H1 (cell line): ENCODE measurements at regions not wholly inside any gene's neighbourhood (a gene's known extent, or its start where the extent isn't known, plus 50 kb on each side); places are given as distances from the start of the nearest gene placed in this dataset.

Experiments
- CTCF ChIA-PET: fragments of 300-600 bp; sonication (Branson Sonifier 250); formaldehyde crosslinking; loops from one replicate; lab custom pipeline; 2021; ENCODE audit not compliant: partially characterized antibody; lab: Charles Lee
- POLR2A ChIA-PET: fragments of 300-600 bp; sonication (Branson Sonifier 250); formaldehyde crosslinking; loops from one replicate; lab custom pipeline; 2021; ENCODE audit warnings: inconsistent platforms; ENCODE audit not compliant: partially characterized antibody; lab: Charles Lee
- DNase-seq, 2 experiments: peaks; one replicate each; pipeline versions ENCODE4 v3.0.0 to v3.0.0-alpha.2; 2010 to 2022; ENCODE audit warnings: low spot score in 2 of 2, low read depth in 1 of 2, mixed read lengths in 1 of 2
- FAIRE-seq: peaks from 2 replicates; lab custom pipeline; 2011; peaks lifted over from hg19 to GRCh38; lab: Jason Lieb, UNC
- H2AFZ ChIP-seq: 2 replicates; pipeline ENCODE4 v1.8.1; 2012; ENCODE audit warnings: low read length, inconsistent platforms
- H2AK5ac ChIP-seq: 2 replicates; pipeline ENCODE4 v1.6.1; 2013; ENCODE audit warnings: low read depth, low read length
- H2BK120ac ChIP-seq: replicated peaks from 2 replicates; pipeline ENCODE3; 2013; ENCODE audit warnings: low read depth, low read length, inconsistent platforms
- H2BK12ac ChIP-seq: 2 replicates; pipeline ENCODE4 v1.6.1; 2013; ENCODE audit warnings: low read depth, low read length
- H2BK15ac ChIP-seq: 2 replicates; pipeline ENCODE4 v1.6.1; 2013; ENCODE audit warnings: low read length
- H2BK20ac ChIP-seq: 2 replicates; pipeline ENCODE4 v1.6.1; 2013; ENCODE audit warnings: low read length
- H2BK5ac ChIP-seq: 2 replicates; pipeline ENCODE4 v1.6.1; 2013; ENCODE audit warnings: low read depth, low read length
- H3K14ac ChIP-seq: 2 replicates; pipeline ENCODE4 v1.6.1; 2013; ENCODE audit warnings: inconsistent platforms; ENCODE audit not compliant: insufficient read length
- H3K18ac ChIP-seq: 2 replicates; pipeline ENCODE4 v1.6.1; 2013; ENCODE audit warnings: low read length; ENCODE audit errors: extremely low read depth
- H3K23ac ChIP-seq: 2 replicates; pipeline ENCODE4 v1.6.1; 2013; ENCODE audit warnings: inconsistent platforms; ENCODE audit not compliant: insufficient read length
- H3K23me2 ChIP-seq: 2 replicates; pipeline ENCODE4 v1.6.1; 2013; ENCODE audit warnings: low read depth, low read length
- H3K27ac ChIP-seq: 2 replicates; pipeline ENCODE4 v1.6.1; 2011; ENCODE audit warnings: low read depth, low read length, inconsistent platforms
- H3K27me3 ChIP-seq, 4 experiments: replicated peaks in 1 of 4; 1 replicate in 1 of 4; 2 replicates in 3 of 4; pipeline versions ENCODE4 v1.6.1 to v1.8.1; 2011 to 2013; ENCODE audit warnings: low read length in 3 of 4, mild to moderate bottlenecking in 3 of 4, inconsistent platforms in 2 of 4, mixed read lengths in 2 of 4, moderate library complexity in 1 of 4; ENCODE audit not compliant: control insufficient read depth in 3 of 4, insufficient read depth in 3 of 4; ENCODE audit errors: extremely low read depth in 1 of 4
- H3K36me3 ChIP-seq, 4 experiments: 2 replicates each; pipeline versions ENCODE4 v1.6.1 to v1.8.1; 2011 to 2013; ENCODE audit warnings: mild to moderate bottlenecking in 4 of 4, low read length in 3 of 4, moderate library complexity in 2 of 4, control low read depth in 1 of 4, inconsistent platforms in 1 of 4; ENCODE audit not compliant: insufficient read depth in 4 of 4, control insufficient read depth in 2 of 4
- H3K4ac ChIP-seq: replicated peaks from 2 replicates; pipeline ENCODE3; 2013; ENCODE audit warnings: low read length, low read depth, mixed read lengths, inconsistent platforms; ENCODE audit not compliant: insufficient read length
- H3K4me1 ChIP-seq, 4 experiments: replicated peaks in 1 of 4; 1 replicate in 1 of 4; 2 replicates in 3 of 4; pipeline versions ENCODE4 v1.6.1 to v1.8.1; 2011 to 2013; ENCODE audit warnings: low read length in 3 of 4, inconsistent platforms in 2 of 4, mixed read lengths in 1 of 4; ENCODE audit not compliant: insufficient read depth in 4 of 4, control insufficient read depth in 3 of 4
- H3K4me2 ChIP-seq, 2 experiments: 2 replicates each; pipeline versions ENCODE4 v1.6.1 to v1.8.1; 2011 to 2013; ENCODE audit warnings: low read depth in 2 of 2, low read length in 2 of 2, control low read depth in 1 of 2, inconsistent platforms in 1 of 2, mild to moderate bottlenecking in 1 of 2; ENCODE audit not compliant: insufficient read depth in 1 of 2
- H3K4me3 ChIP-seq, 4 experiments: fragments of 200-600, 300-600 bp in 1 of 4; sonication (generic), shearing (Covaris generic), sonication (Bioruptor Twin) in 1 of 4; 2 replicates each; pipeline versions ENCODE4 v1.5.1 to v1.8.1; 2011 to 2016; ENCODE audit warnings: low read length in 4 of 4, low read depth in 3 of 4, control low read depth in 2 of 4, inconsistent platforms in 2 of 4, mild to moderate bottlenecking in 2 of 4, mixed read lengths in 1 of 4, moderate library complexity in 1 of 4; ENCODE audit not compliant: insufficient read depth in 2 of 4; ENCODE audit errors: extremely low read depth in 1 of 4
- H3K56ac ChIP-seq: replicated peaks from 2 replicates; pipeline ENCODE3; 2013; ENCODE audit warnings: low read depth, mild to moderate bottlenecking, mixed read lengths, low read length, inconsistent platforms; ENCODE audit not compliant: insufficient read length
- H3K79me1 ChIP-seq: 2 replicates; pipeline ENCODE4 v1.6.1; 2013; ENCODE audit warnings: low read depth, low read length, control low read depth
- H3K79me2 ChIP-seq, 2 experiments: 2 replicates each; pipeline versions ENCODE4 v1.6.1 to v1.8.1; 2012 to 2013; ENCODE audit warnings: low read length in 2 of 2, mild to moderate bottlenecking in 2 of 2, inconsistent platforms in 1 of 2; ENCODE audit not compliant: insufficient read depth in 2 of 2, control insufficient read depth in 1 of 2
- H3K9ac ChIP-seq, 4 experiments: replicated peaks in 1 of 4; 1 replicate in 1 of 4; 2 replicates in 3 of 4; pipeline versions ENCODE4 v1.6.1 to v1.8.1; 2011 to 2013; ENCODE audit warnings: low read depth in 3 of 4, low read length in 3 of 4, control low read depth in 2 of 4, mild to moderate bottlenecking in 2 of 4, moderate library complexity in 2 of 4, inconsistent platforms in 1 of 4; ENCODE audit errors: extremely low read depth in 1 of 4
- H3K9me3 ChIP-seq, 2 experiments: 2 replicates each; pipeline versions ENCODE4 v1.6.1 to v1.8.1; 2012 to 2013; ENCODE audit warnings: mild to moderate bottlenecking in 2 of 2, moderate library complexity in 2 of 2, control low read depth in 1 of 2, inconsistent platforms in 1 of 2, low read depth in 1 of 2, low read length in 1 of 2, mixed read lengths in 1 of 2; ENCODE audit not compliant: insufficient read depth in 2 of 2
- H4K20me1 ChIP-seq, 2 experiments: replicated peaks in 1 of 2; 2 replicates each; pipeline versions ENCODE3 to v1.8.1; 2011 to 2013; ENCODE audit warnings: inconsistent platforms in 2 of 2, low read length in 2 of 2, mild to moderate bottlenecking in 1 of 2; ENCODE audit not compliant: insufficient read depth in 2 of 2, control insufficient read depth in 1 of 2
- H4K5ac ChIP-seq: 2 replicates; pipeline ENCODE4 v1.6.1; 2013; ENCODE audit warnings: low read length, low read depth, mixed read lengths, inconsistent platforms; ENCODE audit not compliant: insufficient read length
- H4K8ac ChIP-seq: 2 replicates; pipeline ENCODE4 v1.8.0; 2013; ENCODE audit warnings: mild to moderate bottlenecking, moderate library complexity, low read length, inconsistent platforms; ENCODE audit not compliant: insufficient read depth; ENCODE audit errors: extremely low read depth
- H4K91ac ChIP-seq: replicated peaks from 2 replicates; pipeline ENCODE3; 2013; ENCODE audit warnings: low read length, mixed read lengths, inconsistent platforms; ENCODE audit not compliant: insufficient read length
- KDM4A ChIP-seq: IDR thresholded peaks from one replicate; pipeline ENCODE4 v1.7.1; 2012; ENCODE audit warnings: low read depth, mild to moderate bottlenecking, moderate library complexity, low read length, inconsistent platforms; ENCODE audit not compliant: severe bottlenecking
- KDM5A ChIP-seq: fragments of 200-600 bp; IDR thresholded peaks from 2 replicates; pipeline ENCODE4 v1.7.1; 2012; ENCODE audit warnings: mild to moderate bottlenecking, low read length, inconsistent platforms, mixed read lengths
- POU5F1 ChIP-seq: IDR thresholded peaks from 2 replicates; pipeline ENCODE4 v1.6.1; 2011; ENCODE audit warnings: low read depth, mild to moderate bottlenecking, low read length, moderate library complexity

- Histone ChIP-seq H2AK5ac (no peak overlapping the region), H3K23ac (no peak overlapping the region), H4K5ac (no peak overlapping the region), H3K36me3 (no peaks in the 10 kb centered on the region), H3K79me1 (no peaks in the 10 kb centered on the region), H3K4me2 (no peak overlapping the region), H3K9ac (no peak overlapping the region), H3K27me3 (no peaks in the 10 kb centered on the region), H4K91ac (no peak overlapping the region), H4K8ac (no peak overlapping the region), H2BK5ac (no peak overlapping the region), H3K27ac (no peak overlapping the region), H3K18ac (no peak overlapping the region), H3K4ac (no peak overlapping the region), H2BK120ac (no peak overlapping the region), H3K56ac (no peak overlapping the region), H3K4me1 (peaks cover 0 to 7% (median 4%) of the 10 kb centered on the region in 4 experiments; a peak in 5 of 7 replicates), H3K23me2 (no peaks in the 10 kb centered on the region), H2BK15ac (no peak overlapping the region), H3K9me3 (no peaks in the 10 kb centered on the region), H3K14ac (no peak overlapping the region), H3K4me3 (no peak overlapping the region), H4K20me1 (no peaks in the 10 kb centered on the region), H2BK20ac (no peak overlapping the region), H3K79me2 (no peaks in the 10 kb centered on the region), H2BK12ac (no peak overlapping the region), H2AFZ (no peak overlapping the region)
- no peak for FAIRE-seq
- no peak for DNase-seq
- TF ChIP-seq KDM4A, result no peak
- no peak for TF ChIP-seq POU5F1
- no peak for TF ChIP-seq KDM5A
- ChIA-PET CTCF (interaction anchor here (0.8 kb wide), 1 partner anchor 17 kb away, joined by 3 read pairs; no protein-coding TSS in a partner anchor), POLR2A (no interaction called here)
These were observed 323.1 kb downstream of the GBA3 start for GRCh38 chr4:23015821-23016220.
